ENCODE measurements at regions not wholly inside any gene's neighbourhood (a gene's known extent, or its start where the extent isn't known, plus 50 kb on each side); places are given as distances from the start of the nearest gene placed in this dataset.
"Not testable (repeated sequence)": the region's sequence is repeated elsewhere in the genome, so short reads cannot be mapped to it uniquely, and the experiment has no call there.

DNA sequence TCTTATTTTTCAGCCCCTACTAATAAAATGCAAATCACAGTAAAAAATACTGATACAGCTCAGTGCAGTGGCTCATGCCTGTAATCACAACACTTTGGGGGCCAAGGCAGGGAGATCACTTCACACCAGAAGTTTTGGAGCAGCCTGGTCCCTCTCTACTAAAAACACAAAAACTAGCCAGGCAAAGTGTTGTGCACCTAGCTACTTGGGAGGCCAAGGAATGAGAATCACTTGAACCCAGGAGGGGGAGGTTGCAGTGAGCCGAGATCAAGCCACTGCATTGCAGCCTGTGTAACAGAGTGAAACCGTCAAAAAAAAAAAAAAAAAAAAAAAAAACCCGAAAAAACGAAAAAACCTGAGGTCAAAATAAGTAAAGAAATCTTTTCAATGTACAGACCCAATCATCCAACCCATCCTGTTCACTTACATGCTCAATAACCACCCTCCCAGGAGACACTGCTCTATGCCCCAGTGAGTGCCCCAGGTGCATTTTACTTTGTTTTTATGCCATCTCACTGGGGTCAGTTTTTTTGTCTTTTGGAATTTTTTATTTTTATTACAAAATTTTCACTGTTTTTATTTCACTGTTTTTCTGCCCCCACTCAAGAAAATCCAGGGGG is 107.0 kb downstream of the ZNF486 start:
- WGBS, 2 donors, result 64 to 72% methylated on average over 4 of the region's 4 CpGs
- no peaks in the 10 kb centered on the region for H3K4me1 ChIP-seq
- no peak overlapping the region for H3K4me3 ChIP-seq
- TF ChIP-seq CTCF (IDR thresholded peaks at IDR 0.05) (no peak), POLR2A (IDR thresholded peaks at IDR 0.05) (no peak)
- H3K36me3 ChIP-seq (ENCODE audit: low read depth, missing control alignments), result no peaks in the 10 kb centered on the region
- H3K27me3 ChIP-seq, result no peaks in the 10 kb centered on the region
- intact Hi-C loops (cut with DNase I; ENCODE audit: low total_unique reads), result no loop called here
- no peak for DNase-seq
- H3K9me3 ChIP-seq, result no peaks in the 10 kb centered on the region
- no peak overlapping the region for H3K27ac ChIP-seq

DNA sequence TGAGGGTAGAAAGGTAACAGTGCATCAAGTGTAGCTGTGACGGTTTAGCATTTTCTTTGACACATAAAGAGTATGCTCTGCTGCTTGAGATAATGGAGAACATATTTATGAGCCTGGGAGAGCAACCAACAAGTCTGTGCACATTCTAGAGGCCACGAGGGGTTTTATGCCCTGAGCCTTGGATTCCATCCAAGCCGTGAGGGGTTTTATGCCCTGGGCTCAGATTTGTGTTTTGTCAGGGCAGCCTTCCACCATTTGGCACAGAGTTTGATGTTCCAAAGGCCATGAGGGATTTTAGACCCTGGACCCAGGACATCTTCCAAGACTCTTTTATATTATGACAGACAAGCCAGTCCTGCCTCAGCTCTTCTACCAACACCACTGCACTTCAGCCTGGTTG is 106.4 kb downstream of the ZNF486 start:
- DNase-seq, result no peak
- intact Hi-C loops (cut with DNase I; ENCODE audit: low total_unique reads), result no loop called here

GRCh38 chr19:20272627-20273010 is 105.6 kb downstream of the ZNF486 start:
- DNase-seq; H3K27ac ChIP-seq; H3K4me1 ChIP-seq; H3K36me3 ChIP-seq (ENCODE audit: low read depth, missing control alignments); H3K9me3 ChIP-seq; H3K27me3 ChIP-seq; intact Hi-C loops (cut with DNase I; ENCODE audit: low total_unique reads); H3K4me3 ChIP-seq: not testable (repeated sequence)
- 93 to 96% methylated on average over 8 of the region's 8 CpGs for WGBS, 2 donors

More for the DNA sequence above, 106.4 kb downstream of the ZNF486 start:
- no peaks in the 10 kb centered on the region for H3K4me1 ChIP-seq
- H3K27ac ChIP-seq, result no peak overlapping the region
- no peaks in the 10 kb centered on the region for H3K27me3 ChIP-seq
- no peak for TF ChIP-seq CTCF (IDR thresholded peaks at IDR 0.05)
- no peak for TF ChIP-seq POLR2A (IDR thresholded peaks at IDR 0.05)
- 47 to 58% methylated on average over 3 of the region's 3 CpGs for WGBS, 2 donors
- no peaks in the 10 kb centered on the region for H3K9me3 ChIP-seq
- no peak overlapping the region for H3K4me3 ChIP-seq
- H3K36me3 ChIP-seq (ENCODE audit: low read depth, missing control alignments), result no peaks in the 10 kb centered on the region

GRCh38 chr19:20271927-20272626 is 105.1 kb downstream of the ZNF486 start:
- intact Hi-C loops (cut with DNase I; ENCODE audit: low total_unique reads); H3K36me3 ChIP-seq (ENCODE audit: low read depth, missing control alignments); H3K4me1 ChIP-seq; H3K9me3 ChIP-seq; DNase-seq; H3K27ac ChIP-seq; H3K4me3 ChIP-seq; H3K27me3 ChIP-seq: not testable (repeated sequence)
- 87 to 97% methylated on average over 7 of the region's 7 CpGs for WGBS, 2 donors

- intact Hi-C loops (cut with DNase I; ENCODE audit: low total_unique reads), result no loop called here
- WGBS, 2 donors, result 77 to 80% methylated on average over 12 of the region's 12 CpGs
Observed at GRCh38 chr19:20271215-20271926, 104.4 kb downstream of the ZNF486 start.

More at GRCh38 chr19:20271215-20271926, 104.4 kb downstream of the ZNF486 start:
- Histone ChIP-seq H3K9me3 (no peaks in the 10 kb centered on the region), H3K36me3 (ENCODE audit: low read depth, missing control alignments) (no peaks in the 10 kb centered on the region), H3K27me3 (no peaks in the 10 kb centered on the region), H3K27ac (no peak overlapping the region), H3K4me1 (no peaks in the 10 kb centered on the region), H3K4me3 (no peak overlapping the region)
- DNase-seq, result no peak
- TF ChIP-seq POLR2A (IDR thresholded peaks at IDR 0.05) (no peak), CTCF (IDR thresholded peaks at IDR 0.05) (no peak)
